NCI-H526 (cell line): ENCODE measurements at regions not wholly inside any gene's neighbourhood (a gene's known extent, or its start where the extent isn't known, plus 50 kb on each side); places are given as distances from the start of the nearest gene placed in this dataset.

ENCODE experiments used
- DNase-seq, 2 experiments: peaks; one replicate each; lab custom pipeline; 2025; lab: John Stamatoyannopoulos, UW

DNA sequence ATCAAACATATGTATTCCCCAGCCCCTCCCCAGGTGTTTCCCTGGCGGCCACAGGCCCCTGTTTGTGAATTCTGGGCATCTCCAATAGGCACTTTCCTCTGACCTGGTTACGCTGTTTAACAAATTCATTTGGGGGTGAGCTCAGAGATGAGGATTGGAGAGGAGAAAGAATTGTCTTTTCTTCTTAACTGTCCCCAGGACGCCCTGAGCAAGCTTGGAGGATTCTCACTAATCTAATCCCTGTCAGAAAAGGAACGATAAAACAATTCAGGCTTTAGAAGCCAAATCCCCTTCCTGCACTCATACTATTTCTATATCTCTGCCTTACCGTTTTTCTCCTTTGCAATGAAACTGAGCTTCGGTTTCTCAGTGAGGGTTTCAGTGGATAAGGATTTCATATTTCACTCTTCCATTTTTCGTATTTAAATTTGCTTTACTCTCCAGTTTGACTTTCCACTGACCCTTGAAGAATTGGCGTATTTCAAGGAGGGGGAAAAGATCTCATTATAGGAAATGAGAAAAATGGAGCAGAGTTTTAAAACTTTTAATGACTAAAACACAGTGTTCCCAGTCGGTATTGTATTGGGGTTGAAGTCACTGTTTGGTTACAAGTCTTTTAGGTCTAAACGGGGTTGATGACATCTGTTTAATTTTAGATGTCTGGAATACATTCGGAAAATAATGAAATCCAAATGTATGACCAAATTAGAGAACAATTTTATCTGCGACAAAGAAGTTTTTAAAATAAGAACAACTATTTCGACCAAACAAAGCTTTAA, 180.1 kb downstream of the MACROH2A1 start:
- no peak for DNase-seq

DNA sequence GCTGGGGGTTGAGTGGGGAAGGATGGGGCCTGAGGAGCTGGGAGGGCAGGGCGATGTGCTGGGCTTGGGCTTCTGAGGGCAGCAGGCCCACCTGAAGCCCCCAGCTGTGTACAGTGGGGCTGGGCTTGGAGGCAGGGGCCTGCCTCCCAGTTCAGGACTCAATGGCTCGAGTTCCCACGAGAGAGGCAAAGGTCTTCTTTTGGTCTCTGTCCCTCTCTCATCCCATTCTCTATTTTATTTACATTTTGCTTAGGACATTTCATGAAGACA, 180.6 kb downstream of the MACROH2A1 start:
- DNase-seq = no peak

DNA sequence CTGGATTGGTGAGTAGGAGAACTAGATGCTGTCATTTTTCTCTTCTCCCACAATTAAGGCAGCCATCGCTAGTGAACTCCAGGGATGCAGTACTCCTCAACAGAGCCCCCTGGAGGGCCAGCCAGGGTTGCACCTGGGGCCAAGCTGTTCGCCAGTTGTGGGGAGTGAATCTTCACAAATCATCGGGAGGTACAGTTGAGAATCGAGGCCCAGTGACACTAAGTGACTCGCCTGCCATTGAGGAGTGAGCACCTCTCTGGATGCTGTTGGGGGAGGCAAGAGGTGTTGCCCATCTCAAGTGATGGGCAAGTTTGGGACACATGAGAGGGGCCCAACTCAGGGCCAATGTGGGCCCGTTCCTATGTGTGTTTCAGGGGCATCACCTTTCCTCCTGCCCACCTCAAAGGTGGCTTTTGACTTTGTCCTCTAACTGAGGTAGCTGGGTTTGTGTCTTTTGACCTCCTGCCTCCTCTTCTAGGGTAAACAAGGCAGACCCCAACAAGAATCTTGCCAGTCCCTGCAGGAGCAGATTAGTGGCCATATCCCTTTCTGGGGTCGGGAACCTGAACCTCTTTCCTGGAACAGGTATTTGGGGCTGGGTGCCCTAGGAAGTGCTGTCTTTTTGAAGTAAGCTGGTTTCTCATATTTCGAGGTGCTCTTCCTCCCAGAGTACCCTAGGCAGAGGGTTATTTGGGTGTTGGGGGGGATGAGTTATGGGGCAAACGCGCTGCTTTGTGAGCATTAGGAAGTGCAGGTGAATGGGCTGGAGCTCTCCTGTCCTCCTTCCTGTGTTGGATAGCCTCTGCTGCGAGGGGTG, 181.2 kb downstream of the MACROH2A1 start:
- DNase-seq = no peak

DNA sequence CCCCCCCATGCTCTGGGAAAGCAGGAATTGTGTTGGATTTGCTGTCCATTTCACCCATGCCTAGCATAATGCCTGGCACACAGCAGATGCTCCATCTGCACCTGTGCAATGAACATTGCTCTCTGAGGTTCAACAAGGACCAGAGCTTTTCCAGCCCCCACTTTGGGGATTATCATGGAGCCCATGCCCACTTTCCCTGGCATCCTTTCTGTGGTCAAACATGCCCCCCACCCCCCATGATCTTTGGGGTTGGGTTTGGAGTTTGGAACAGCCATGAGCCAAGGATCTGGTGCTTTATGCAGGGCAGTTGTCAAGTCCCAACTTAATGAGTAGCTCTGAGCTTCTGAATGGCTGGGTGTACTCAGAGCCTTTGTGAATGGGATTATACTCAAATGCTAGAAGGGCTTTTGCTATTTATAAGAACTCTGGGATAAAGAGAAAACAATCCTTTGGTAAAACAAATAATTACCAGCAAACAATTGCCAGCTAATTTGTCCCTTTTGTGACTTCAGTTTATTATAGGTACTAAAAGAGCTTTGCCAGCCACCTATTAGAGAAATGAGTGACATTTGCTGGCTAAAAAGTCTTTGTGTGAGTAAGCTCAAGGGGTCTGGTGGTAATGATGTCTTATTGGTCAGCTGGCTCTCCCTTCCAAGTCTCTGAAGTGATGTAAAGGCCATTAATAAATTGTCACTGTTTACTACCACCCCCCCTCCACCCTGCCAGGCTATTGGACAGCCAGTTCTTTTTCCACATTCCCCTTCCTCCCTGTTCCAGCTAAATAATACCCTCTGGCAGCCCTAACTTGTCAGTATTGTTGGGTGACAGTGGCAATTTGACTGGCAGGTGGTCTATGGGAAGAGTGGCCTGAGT, 182.3 kb downstream of the MACROH2A1 start:
- no peak for DNase-seq

DNA sequence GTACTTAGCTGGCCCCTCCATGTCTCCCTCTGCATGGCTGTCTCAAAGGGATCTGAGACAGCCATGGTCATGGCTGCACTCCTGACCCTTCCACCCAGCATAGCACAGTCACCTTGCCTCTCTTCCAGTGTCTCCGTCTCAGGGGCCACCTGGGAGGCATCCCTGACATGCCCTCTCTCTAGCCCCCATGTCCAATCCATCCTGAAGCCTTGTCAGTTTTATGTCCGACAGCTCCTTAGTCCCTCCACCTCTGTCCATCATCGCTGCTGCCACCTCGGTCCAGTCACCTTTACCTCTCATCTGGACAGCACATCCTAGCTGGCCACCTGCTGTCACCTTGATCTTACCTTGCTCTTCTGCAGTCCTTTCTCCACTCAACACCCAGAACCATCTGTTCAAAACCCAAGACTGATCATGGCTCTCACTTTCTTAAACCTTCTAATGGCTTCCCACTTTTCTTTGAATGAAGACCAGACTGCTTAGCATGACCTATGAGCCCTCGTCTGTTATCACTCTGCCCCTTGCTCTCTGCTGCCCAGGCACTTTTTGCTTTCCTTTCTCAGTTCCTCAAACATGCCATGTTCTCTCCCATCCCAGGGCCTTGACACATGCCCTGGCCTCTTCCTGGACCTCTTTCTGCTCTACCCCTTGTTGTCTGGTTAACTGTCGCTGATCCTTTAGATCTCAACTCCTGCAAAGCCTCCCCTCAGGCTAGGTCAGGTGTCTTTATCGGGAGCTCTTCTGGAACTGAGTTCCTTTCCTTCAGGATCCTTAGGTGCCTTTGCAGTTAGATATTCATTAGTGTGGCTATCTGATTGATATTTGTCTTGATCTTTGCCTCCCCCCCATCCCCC, 181.8 kb upstream of the PITX1 start:
- no peak for DNase-seq

DNA sequence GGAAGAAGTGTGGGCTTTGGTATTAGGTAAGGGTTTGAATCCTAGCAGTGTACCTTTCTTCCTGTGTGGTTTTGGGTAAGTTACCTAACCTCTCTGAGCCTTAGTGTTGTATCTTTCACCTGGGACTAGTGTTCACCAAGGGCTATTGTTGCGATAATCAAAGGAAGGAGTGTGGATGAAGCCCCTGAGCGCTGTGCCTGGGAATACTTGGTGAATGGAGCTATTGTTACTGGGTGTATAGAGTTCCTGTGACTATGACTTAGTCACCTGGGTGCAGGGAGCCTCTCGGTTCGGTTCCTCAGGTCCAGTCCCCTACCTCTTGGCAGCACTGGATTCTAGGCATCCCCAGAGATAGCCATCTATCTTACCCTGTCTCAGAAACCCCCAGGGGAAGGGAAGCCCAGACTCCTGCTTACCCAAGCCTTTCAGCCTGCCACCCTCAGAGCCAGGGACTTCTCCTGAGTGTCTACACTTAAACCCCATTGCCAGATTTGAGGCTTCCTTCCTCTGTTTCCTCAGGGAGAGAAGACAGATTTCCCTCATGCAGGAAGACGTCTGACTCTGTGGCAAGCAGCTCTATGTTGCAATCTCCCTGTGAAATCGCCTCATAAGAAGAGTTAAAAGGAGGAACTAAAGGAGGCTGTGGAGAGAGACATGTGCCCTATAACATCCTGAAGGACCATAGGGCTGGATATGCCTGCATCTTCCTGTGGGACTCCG, 181.0 kb upstream of the PITX1 start:
- DNase-seq = no peak

DNA sequence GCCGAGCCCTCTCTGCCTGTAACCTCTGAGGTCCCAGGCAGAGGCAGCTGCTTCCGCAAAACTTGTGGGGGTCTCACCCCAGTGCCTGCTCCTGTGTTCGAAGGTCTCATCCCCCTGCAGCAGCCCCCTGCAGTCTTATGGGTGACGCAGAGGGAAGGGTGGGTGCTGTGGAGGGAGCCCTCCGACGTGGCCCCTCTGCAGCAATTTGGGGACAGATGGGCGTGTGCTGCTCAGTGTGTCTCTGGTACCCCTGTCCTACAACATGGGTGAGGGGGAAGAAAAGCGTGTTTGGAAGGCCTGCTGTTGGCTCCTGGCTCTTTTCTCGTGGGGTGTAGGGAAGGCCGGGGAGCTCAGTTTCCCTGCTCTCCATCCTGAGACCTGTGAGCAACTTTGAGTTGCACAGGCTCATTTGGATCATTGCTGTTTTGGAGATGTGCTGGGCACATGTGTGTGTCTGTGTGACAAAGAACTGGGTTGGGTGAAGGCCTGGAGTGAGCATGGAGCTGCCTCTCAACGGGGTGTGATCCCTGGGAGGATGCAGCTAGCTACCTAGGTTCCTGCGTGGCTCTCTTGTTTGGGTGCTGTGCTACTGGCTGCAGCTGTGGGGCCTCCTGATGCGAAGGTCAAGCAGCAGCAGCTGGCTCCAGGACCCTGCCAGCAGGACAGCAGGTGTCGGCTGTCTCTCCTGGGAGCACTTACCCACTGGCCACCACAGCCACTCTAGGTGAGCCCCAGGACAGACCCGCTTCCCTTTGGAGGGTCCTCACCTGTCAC, 179.6 kb upstream of the PITX1 start:
- DNase-seq = no peak

DNA sequence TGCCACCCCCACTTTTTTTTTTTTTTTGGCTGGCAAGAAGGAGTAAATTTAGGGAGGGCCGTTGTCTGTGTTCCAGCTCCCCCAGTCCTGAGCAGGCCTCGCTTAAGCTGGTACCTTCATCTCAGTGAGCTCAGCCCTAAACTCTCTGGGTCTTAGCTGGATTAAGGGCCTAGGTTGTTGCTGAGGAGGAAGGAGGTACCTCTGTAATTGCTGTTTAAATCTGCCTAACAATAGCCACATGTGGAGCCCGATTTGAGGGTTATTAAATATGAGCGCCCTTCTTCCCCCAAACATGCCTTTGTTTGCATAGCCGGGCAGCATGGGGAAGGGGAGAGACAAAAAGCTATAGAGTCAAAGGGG, 179.0 kb upstream of the PITX1 start:
- DNase-seq = no peak

DNA sequence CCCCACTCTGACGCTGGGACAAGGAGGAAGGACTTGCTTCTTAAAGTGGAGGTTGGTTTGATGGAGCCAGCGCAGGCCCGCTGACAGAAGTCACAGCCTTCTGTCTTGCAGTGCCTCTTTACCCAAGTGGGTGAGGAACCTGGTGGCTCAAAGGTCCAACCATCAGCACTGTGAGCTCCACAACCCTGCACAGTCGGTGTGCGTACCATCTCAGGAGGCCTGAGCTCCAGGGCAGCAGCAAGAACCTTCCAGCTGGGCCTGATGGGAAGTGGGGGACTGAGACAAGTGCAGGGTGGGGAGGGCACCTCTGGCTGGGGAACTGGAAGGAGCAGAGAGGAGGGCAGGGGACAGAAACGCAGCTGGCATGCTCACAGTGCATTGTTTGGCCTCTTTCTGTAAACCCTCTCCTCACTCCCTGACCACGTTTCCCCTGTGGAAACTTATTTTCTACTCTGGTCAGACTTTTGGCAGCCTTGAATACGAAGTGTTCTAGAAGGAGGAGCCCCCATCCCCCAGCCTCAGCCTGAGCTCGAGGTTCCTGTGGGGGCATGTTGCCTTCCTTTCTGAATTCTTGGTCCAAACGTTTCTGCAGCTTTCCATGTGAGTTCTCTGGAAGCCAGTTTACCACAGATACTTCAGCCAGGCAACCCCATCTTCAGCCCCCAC, 178.5 kb upstream of the PITX1 start:
- DNase-seq = no peak

DNA sequence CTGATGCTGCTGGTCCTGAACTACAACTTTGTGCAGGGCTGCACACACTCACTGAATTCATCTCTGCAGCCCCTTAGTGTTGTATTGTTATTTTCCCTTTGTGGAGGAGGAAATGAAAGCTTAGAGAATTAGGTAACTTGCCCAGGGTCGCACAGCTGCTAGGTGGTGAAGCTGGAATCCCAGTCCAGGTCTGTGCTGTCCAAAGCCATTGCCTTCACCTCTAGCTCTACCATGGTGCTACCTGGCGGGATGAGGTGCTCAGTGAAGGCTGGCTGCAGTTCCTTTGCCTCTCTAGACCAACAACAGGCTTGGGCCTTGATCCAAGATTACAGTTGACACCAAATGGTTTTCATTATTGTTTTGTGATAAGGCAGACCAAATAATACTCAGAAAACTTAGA, 177.8 kb upstream of the PITX1 start:
- DNase-seq = no peak

DNA sequence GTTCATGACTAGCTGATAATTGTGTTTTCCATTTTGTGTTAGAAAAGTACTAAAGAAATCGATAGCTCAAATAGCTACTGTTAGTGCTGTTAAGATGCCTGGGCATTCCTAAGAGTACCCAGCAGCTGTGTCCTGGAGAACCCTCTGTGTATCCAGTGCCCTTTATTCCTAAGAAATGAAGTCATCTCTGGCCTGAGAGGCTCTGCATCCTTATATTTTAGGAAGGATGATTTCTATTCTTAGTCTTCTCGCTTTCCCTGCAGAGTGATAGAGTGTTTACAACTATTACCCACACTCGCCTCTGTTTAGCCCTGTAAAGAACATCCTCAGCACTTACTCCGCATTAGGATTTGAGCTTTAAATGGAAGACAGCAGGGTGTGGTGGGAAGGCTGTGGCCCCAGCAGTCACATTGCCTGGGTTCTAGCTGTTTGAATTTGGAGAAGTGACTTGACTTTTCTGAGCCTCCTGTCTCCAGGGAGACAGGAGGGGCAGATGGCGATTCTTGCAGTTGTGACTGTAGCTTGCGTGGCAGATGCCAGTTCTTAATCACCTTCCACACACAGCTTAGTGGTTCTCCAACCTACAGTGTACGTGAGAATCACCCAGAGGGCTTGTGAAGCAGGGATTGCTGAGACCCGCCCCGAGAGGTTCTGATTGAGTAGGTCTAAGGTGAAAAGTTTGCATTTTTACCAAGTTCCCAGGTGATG, 177.2 kb upstream of the PITX1 start:
- no peak for DNase-seq

DNA sequence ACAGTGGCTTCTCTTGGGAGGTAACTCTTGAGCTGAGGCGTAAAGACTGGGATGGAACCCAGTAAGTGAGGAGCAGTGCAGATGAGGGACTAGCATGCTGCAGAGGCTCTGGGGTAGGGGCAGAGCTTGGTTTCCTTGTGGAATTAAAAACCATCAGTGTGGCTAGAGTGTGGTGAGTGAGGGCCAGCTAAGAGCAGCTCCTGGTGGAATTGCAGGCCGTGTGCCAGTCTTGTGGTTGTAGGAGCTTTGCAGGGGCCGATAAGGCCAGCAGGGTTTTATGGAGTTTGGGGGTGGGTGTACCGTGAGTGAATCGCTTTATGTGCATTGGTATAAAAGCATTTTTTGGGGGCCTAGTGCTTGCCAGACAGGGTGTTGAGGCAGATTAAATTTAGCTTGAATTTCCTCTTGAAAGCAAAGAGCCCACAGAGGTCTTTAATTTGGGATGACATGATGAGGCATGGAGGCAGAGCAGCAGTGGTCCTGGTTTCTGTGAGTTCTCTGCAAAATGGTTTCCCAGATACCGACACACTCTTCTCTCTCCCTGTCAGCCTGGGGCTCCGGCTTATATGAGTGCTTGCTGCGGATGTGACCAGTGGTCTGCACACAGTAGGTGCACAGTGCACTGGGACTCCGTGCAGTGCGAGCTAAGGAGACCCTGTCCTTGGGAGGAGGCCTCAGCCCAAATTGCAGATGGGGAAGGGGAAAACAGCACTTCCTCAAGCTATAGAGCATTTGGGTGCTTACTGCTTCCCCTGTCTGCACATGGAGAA, 176.4 kb upstream of the PITX1 start:
- DNase-seq = no peak

DNA sequence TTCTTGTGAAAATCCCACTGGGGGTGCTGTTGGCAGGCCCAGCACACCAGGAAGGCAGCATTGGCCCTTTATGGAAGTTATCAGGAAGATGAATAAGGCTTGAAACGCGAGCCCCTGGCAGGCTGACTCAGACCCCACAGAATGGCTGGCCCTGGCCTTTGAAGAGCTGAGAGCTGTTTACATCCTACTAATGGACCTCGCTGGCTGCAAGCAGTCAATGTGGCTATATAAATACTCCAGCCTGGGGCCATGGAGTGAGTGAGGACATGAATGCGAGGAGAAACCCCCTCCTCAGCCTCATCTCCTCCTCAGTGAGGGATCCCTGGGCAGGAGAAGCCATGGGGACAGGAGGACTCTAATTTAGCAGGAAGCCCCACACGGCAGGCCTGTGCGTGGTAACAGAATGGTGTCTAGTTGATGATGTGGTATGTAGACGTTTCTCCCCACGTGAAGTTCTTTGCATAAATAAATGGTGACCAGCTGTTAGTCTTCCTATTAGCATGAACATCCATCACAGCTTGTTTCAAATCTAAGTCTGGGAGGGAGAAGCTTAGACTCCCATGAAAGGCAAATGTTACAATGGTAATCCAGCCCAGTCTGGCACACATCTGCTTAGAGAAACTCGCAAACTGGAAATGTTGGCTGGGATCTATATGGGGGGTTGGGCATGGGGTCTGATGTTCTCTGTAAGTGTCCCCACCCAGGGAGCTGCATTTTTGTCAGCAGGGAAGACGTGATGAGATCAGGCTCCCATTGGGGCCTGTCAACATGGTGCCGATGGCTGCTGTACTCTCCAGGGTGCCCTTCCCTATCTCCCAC, 175.1 kb upstream of the PITX1 start:
- DNase-seq = peak; percentile 30 to 44

DNA sequence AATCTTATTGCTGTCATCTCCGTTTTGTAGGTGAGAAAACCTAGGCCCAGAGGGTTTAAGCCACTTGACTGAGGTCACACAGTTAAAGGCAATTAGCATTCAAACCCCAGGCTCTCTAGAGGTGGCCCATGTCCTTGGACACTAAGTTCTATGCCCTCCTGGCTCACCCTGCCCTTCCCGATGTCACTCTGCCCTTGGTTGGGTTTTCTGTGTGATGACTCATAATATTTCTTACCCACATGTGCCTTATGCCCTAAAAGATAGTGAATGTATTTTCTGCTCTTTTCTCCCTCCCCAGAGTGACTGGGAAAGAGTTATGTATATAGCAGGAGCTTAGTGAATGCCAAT, 174.5 kb upstream of the PITX1 start:
- no peak for DNase-seq

DNA sequence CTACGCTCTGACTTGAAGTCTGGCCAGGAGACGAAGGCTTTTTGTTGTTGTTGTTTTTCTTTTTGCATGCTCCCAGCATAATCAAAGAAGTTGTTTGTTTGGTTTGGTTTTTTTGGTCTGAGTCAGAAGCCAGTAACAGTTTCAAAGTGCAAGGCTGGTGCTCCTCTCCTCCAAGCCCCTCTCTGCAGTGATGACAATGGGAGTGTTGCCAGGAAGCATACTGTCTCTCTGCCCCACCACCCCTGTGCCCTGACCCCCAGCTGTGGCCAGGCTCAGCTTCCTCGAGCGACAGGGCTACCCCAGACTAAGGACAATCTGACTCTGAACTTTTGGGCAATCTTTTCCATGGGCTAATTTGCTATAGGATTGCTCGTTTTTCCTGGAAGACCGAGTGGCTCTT, 173.8 kb upstream of the PITX1 start:
- no peak for DNase-seq

DNA sequence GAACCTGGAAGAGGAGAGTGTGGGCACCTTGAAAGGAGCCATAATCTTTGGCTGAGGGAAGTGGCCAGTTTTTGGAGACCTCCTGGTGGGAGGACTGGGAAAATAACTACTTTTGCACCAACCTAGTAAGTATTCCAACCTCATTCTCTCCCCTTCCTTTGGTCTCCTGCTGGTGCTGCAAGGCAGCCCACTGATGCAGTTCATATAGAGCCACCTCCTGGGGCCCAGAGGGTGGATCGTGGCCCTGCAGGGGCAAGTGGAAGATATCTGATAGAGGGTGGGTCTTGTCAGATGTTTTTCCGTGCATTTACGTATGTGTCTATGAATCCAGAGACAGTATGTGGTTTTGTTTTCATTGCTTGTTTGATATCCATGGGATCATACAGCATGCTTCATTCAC, 172.8 kb upstream of the PITX1 start:
- no peak for DNase-seq

DNA sequence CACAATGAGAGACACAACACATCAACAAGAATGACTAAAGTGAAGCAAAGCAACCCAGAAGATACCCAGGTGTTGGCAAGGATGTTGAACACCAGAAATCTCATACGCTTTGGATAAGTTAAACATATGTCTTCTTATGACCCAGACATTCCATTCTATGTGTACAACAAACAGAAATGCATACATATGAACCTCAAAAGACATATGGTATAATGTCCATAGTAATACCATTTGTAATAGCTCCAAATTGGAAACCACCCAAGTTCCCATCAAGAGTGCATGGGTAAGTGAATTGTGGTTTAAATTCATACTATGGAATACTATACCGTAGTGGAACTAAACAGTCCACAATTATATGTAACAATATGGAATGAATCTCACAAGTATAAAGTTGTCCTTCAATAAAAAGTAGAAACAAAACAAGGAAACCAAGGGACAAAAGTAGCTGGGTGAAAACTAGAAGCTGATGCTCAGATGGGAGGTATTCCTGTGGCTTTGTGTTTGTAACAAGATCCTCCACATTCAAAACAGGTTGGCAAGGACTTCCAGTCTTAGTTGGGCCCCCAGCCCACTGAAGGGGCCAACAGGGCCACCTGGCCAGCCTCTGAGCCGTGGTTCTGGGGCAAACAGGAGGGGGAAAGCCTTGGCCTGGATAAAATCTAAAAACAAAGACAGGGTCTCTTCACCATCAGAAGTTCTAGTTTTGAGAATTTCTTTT, 171.8 kb upstream of the PITX1 start:
- DNase-seq = peak in 1 of 2 experiments; percentile 35
